Fibroblast of villous mesenchyme (primary cell): ENCODE measurements at regions not wholly inside any gene's neighbourhood (a gene's known extent, or its start where the extent isn't known, plus 50 kb on each side); places are given as distances from the start of the nearest gene placed in this dataset.
"Not testable (repeated sequence)": the region's sequence is repeated elsewhere in the genome, so short reads cannot be mapped to it uniquely, and the experiment has no call there.

ENCODE experiments used
- DNase-seq: peaks from one replicate; pipeline ENCODE4 v3.0.0-alpha.2; 2010; ENCODE audit warnings: low read depth
- H3K4me3 ChIP-seq: 2 replicates; pipeline ENCODE4 v1.5.1; 2011; ENCODE audit warnings: low read depth, mild to moderate bottlenecking, low read length
- TF ChIP-seq, protein P1 (sequence below): IDR thresholded peaks from 2 replicates; pipeline ENCODE4 v1.5.1; 2012; ENCODE audit warnings: low read depth, mild to moderate bottlenecking, low read length; ENCODE audit not compliant: insufficient read depth

DNA sequence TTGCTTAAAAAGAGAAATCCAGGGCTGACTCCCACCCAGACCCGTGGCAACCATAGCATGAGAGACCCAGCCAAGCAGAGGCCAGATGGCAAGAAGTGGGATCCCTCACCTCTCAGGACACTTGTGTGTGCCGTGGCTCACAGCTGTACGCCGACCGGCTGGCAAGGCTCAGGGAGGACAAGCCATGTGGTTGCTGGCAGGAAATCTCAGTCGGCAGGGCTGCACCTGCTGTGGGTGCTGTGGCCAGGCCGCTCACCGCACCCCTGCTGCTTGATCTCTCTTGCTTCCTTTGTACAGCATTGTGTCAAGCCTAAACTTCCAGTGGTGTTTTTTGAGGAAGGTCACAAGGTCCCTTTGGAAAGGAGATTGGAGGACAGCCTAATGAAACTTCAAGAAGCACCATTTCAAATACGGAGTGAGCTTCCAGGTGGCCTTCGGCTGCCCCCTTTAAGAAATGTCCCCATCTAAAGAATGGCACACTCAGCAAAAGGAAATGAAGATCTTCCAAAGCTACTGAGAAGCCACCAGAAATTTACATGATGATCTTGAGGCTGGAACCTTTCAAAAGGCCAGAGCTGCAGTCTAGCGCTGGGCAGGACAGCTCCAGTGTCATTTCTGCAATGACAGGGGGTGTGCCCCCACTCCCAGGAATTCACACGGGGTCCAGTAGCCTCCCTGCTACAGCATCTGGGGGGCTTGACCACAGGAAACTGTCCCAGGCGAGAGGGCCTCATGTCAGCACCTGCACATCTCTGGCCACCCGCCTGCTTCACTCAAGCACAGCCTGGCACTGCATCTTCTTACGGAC, 409.0 kb upstream of the MGMT start:
- no peak for DNase-seq
- H3K4me3 ChIP-seq, result no peak overlapping the region
- TF ChIP-seq, protein P1, sequence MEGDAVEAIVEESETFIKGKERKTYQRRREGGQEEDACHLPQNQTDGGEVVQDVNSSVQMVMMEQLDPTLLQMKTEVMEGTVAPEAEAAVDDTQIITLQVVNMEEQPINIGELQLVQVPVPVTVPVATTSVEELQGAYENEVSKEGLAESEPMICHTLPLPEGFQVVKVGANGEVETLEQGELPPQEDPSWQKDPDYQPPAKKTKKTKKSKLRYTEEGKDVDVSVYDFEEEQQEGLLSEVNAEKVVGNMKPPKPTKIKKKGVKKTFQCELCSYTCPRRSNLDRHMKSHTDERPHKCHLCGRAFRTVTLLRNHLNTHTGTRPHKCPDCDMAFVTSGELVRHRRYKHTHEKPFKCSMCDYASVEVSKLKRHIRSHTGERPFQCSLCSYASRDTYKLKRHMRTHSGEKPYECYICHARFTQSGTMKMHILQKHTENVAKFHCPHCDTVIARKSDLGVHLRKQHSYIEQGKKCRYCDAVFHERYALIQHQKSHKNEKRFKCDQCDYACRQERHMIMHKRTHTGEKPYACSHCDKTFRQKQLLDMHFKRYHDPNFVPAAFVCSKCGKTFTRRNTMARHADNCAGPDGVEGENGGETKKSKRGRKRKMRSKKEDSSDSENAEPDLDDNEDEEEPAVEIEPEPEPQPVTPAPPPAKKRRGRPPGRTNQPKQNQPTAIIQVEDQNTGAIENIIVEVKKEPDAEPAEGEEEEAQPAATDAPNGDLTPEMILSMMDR, result no peak

DNA sequence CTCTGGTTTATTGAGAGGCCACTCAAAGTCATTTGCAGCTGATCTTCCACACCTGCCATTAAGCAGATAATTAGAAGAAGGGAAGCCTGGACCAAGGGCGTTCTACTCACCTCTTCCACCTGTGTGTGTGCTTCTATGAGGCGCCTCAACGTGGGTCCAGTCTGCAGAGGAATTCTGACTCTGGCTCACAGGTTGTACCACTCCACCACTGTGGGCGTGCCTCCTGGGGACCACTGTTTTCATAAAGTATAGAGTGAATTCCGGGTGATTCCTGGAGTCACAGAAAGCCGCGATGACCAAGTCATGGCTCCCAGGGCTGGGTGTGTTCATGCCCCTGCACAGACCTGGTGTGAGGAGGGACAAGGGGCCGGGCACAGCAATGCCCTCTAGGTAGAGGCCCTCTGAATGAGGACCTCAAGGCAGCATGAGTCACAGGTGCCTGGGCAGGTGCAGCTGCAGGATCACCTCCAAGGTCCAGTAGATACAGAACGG, 408.3 kb upstream of the MGMT start:
- TF ChIP-seq, protein P1, result no peak
- no peak overlapping the region for H3K4me3 ChIP-seq
- DNase-seq, result no peak

- H3K4me3 ChIP-seq, result no peak overlapping the region
- DNase-seq, result no peak
- TF ChIP-seq, protein P1, result no peak
These were observed 407.1 kb upstream of the MGMT start for GRCh38 chr10:129059977-129060376.

DNA sequence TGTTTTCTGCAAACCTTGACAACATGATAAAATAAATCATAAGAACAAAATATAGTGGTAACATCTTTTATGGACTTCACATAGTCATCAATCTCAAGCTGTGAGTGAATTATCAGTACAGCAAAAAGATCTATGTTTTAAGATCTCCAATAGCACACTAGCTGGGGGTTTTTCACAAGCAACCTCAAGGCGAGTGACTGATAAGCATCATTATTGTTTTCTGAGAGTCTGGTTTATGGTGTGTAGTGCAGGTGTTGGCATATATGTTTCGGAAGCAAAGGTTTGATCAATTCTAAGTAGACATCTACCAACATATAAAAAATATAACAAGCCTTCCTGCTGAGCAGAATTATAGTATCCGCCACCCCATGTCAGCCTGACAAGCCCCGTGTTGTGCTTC, 403.8 kb upstream of the MGMT start:
- TF ChIP-seq, protein P1, result no peak
- no peak for DNase-seq
- H3K4me3 ChIP-seq, result no peak overlapping the region

DNA sequence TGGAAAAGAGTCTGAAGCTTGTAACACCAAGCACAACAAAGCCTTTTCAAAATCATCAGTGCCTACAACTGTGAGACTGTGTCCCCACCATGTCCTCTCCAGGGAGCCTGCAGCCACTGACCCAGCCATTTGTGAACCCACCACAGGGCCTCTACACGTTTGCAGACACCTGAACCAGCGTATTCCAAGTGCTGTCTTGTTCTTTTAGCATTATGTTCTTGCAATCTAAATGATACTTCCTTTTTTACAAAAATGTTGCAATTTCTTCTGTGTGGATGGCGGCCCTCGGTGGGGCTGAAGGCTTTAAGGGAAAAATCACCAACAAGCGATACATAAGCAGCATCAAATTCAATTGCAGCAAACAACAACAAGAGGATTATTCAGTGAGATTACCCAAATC, 403.2 kb upstream of the MGMT start:
- no peak overlapping the region for H3K4me3 ChIP-seq
- no peak for DNase-seq
- TF ChIP-seq, protein P1, result no peak

DNA sequence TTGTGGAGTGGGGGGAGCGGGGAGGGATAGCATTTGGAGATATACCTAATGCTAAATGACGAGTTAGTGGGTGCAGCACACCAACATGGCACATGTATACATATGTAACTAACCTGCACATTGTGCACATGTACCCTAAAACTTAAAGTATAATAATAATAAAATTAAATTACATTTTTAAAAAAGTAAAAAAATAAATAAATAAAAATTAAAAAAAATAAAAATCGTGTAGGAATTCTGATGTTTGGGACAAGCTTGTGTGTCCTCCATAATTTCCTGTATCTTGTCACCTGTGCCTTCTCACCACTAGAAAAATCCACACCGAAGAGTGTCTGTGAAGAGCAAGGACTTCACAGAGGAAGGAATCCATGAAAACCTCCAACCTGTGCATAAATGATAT, 400.5 kb upstream of the MGMT start:
- DNase-seq, H3K4me3 ChIP-seq: not testable (repeated sequence)

DNA sequence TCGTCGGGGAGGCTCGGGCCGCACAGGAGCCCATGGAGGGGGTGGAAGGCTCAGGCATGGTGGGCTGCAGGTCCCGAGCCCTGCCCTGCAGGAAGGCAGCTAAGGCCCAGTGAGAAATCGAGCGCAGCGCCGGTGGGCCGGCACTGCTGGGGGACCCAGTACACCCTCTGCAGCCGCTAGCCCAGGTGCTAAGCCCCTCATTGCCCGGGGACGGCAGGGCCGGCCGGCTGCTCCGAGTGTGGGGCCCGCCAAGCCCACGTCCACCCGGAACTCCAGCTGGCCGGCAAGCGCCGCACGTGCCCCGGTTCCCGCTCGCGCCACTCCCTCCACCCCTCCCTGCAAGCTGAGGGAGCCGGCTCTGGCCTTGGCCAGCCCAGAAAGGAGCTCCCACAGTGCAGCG, 395.6 kb upstream of the MGMT start:
- not testable (repeated sequence) for DNase-seq

DNA sequence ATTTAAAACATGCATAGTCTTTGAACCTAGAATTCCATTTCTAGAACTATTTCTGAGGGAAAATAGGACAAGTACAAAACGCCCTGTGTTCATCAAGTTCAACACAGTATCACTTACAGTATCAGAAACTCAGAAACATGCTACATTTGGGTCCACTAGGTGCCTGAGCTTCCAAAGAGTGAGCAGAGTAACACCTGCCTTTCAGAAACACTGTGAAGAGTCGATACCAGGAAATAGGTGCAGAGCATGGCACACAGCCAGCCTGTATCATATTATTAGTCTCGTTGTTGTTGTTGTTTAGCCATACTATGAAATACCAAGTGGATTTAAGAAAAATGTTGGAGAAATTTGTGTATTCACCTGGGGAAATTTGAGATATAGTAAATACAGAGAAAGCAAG, 392.1 kb upstream of the MGMT start:
- no peak overlapping the region for H3K4me3 ChIP-seq
- TF ChIP-seq, protein P1, result no peak
- DNase-seq, result no peak

More for the DNA sequence above, 395.6 kb upstream of the MGMT start:
- H3K4me3 ChIP-seq, result not testable (repeated sequence)
